WTC11 (cell line): ENCODE measurements at regions not wholly inside any gene's neighbourhood (a gene's known extent, or its start where the extent isn't known, plus 50 kb on each side); places are given as distances from the start of the nearest gene placed in this dataset.

Experiments used
- ATAC-seq: fragments of 200-7000 bp; cut with Tn5 transposase; 2 replicates; pipeline ENCODE4 v1.10.0; 2021; ENCODE audit warnings: mild to moderate bottlenecking, moderate library complexity
- CTCF ChIA-PET: fragments of 300-600 bp; sonication (Branson Sonifier 250); formaldehyde crosslinking; loops from one replicate; lab custom pipeline; 2021; ENCODE audit warnings: antibody characterized with exemption; lab: Charles Lee
- POLR2A ChIA-PET: fragments of 350-600 bp; sonication (Branson Sonifier 250); formaldehyde crosslinking; loops from one replicate; lab custom pipeline; 2021; ENCODE audit warnings: antibody characterized with exemption; lab: Charles Lee
- DNase-seq: peaks from one replicate; pipeline ENCODE4 v3.0.0; 2021; ENCODE audit warnings: low spot score
- H3K27ac Mint-ChIP-seq: 2 replicates; pipeline ENCODE4 v1.8.0; 2021; ENCODE audit warnings: mixed read lengths
- H3K27me3 Mint-ChIP-seq: 2 replicates; pipeline ENCODE4 v1.8.0; 2021; ENCODE audit warnings: low read depth, mild to moderate bottlenecking, moderate library complexity, mixed read lengths
- H3K36me3 Mint-ChIP-seq: 2 replicates; pipeline ENCODE4 v1.8.0; 2021; ENCODE audit warnings: mixed read lengths
- H3K4me1 Mint-ChIP-seq: 2 replicates; pipeline ENCODE4 v1.8.0; 2022; ENCODE audit warnings: mixed read lengths
- H3K4me3 Mint-ChIP-seq: 2 replicates; pipeline ENCODE4 v1.8.0; 2021; ENCODE audit warnings: mild to moderate bottlenecking, moderate library complexity, mixed read lengths
- H3K9me3 Mint-ChIP-seq: 2 replicates; pipeline ENCODE4 v1.8.0; 2021; ENCODE audit warnings: mixed read lengths
- CTCF ChIP-seq: fragments of 200-600 bp; IDR thresholded peaks from 2 replicates; pipeline ENCODE4 v1.8.0; 2022; ENCODE audit warnings: antibody characterized with exemption
- ELF4 ChIP-seq: sonication (generic); formaldehyde crosslinking; IDR thresholded peaks from 2 replicates; pipeline ENCODE4 v1.8.1; 2022; ENCODE audit warnings: low read depth, mild to moderate bottlenecking, moderate library complexity, missing genetic modification reagents
- ESRRA ChIP-seq: sonication (generic); formaldehyde crosslinking; IDR thresholded peaks from 2 replicates; pipeline ENCODE4 v1.8.1; 2022; ENCODE audit warnings: mild to moderate bottlenecking, missing genetic modification reagents, borderline replicate concordance
- FOXK1 ChIP-seq: sonication (generic); formaldehyde crosslinking; IDR thresholded peaks from 2 replicates; pipeline ENCODE4 v1.8.0; 2022; ENCODE audit warnings: mild to moderate bottlenecking, moderate library complexity, missing genetic modification reagents
- OVOL2 ChIP-seq: fragments of 250-450 bp; sonication (Bioruptor Pico); IDR thresholded peaks from 2 replicates; pipeline ENCODE4 v1.9.0; 2021; ENCODE audit warnings: mild to moderate bottlenecking, borderline replicate concordance
- TEAD1 ChIP-seq: sonication (generic); formaldehyde crosslinking; IDR thresholded peaks from 2 replicates; pipeline ENCODE4 v1.8.0; 2022; ENCODE audit warnings: mild to moderate bottlenecking, missing genetic modification reagents
- ZNF512 ChIP-seq: sonication (generic); formaldehyde crosslinking; IDR thresholded peaks from 2 replicates; pipeline ENCODE4 v1.8.1; 2022; ENCODE audit warnings: missing genetic modification reagents, borderline replicate concordance
- ZNF532 ChIP-seq: fragments of 250-450 bp; sonication (Bioruptor Pico); IDR thresholded peaks from 2 replicates; pipeline ENCODE4 v1.9.0; 2021; ENCODE audit warnings: mild to moderate bottlenecking, borderline replicate concordance
- TF ChIP-seq, protein P1 (sequence below): sonication (generic); formaldehyde crosslinking; IDR thresholded peaks from 2 replicates; pipeline ENCODE4 v1.8.0; 2022; ENCODE audit warnings: mild to moderate bottlenecking, missing genetic modification reagents
- TF ChIP-seq, protein P2 (sequence below): sonication (generic); formaldehyde crosslinking; IDR thresholded peaks from 2 replicates; pipeline ENCODE4 v1.8.0; 2022; ENCODE audit warnings: mild to moderate bottlenecking, missing genetic modification reagents
- TF ChIP-seq, protein P3 (sequence below): sonication (generic); formaldehyde crosslinking; IDR thresholded peaks from 2 replicates; pipeline ENCODE4 v1.8.1; 2023; ENCODE audit warnings: mild to moderate bottlenecking, missing genetic modification reagents
- TF ChIP-seq, protein P4 (sequence below): sonication (generic); formaldehyde crosslinking; IDR thresholded peaks from 2 replicates; pipeline ENCODE4 v1.8.1; 2023; ENCODE audit warnings: mild to moderate bottlenecking, moderate library complexity, missing genetic modification reagents
- TF ChIP-seq, protein P5 (sequence below): sonication (generic); formaldehyde crosslinking; IDR thresholded peaks from 2 replicates; pipeline ENCODE4 v1.8.1; 2022; ENCODE audit warnings: low read depth, mild to moderate bottlenecking, moderate library complexity, missing genetic modification reagents, borderline replicate concordance
- TF ChIP-seq, protein P6 (sequence below): sonication (generic); formaldehyde crosslinking; IDR thresholded peaks from 2 replicates; pipeline ENCODE4 v1.8.0; 2023; ENCODE audit warnings: mild to moderate bottlenecking, missing genetic modification reagents

DNA sequence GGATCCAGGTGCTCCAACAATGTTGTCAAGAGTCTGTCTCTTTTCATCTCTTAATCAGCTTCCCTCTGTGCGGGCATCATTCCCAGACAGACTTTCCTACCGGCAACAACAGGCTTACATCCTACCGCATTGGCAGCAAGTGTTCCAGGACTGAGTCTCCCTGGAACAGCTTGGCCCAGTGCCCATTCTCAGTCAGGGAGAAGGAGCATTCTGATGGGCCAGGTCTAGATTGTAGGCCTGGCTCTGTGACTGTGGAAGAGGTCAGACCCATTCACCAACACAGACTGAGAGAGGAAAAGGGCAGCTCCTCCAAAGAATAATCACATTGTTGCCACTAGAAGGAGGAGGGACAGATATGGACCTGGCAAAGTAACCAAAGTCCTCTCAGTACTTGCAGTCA lies 68.1 kb upstream of the TMEM132E start (continued):
- TF ChIP-seq, protein P1, sequence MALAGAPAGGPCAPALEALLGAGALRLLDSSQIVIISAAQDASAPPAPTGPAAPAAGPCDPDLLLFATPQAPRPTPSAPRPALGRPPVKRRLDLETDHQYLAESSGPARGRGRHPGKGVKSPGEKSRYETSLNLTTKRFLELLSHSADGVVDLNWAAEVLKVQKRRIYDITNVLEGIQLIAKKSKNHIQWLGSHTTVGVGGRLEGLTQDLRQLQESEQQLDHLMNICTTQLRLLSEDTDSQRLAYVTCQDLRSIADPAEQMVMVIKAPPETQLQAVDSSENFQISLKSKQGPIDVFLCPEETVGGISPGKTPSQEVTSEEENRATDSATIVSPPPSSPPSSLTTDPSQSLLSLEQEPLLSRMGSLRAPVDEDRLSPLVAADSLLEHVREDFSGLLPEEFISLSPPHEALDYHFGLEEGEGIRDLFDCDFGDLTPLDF (CRISPR knock-in tag): no peak
- TF ChIP-seq, protein P2, sequence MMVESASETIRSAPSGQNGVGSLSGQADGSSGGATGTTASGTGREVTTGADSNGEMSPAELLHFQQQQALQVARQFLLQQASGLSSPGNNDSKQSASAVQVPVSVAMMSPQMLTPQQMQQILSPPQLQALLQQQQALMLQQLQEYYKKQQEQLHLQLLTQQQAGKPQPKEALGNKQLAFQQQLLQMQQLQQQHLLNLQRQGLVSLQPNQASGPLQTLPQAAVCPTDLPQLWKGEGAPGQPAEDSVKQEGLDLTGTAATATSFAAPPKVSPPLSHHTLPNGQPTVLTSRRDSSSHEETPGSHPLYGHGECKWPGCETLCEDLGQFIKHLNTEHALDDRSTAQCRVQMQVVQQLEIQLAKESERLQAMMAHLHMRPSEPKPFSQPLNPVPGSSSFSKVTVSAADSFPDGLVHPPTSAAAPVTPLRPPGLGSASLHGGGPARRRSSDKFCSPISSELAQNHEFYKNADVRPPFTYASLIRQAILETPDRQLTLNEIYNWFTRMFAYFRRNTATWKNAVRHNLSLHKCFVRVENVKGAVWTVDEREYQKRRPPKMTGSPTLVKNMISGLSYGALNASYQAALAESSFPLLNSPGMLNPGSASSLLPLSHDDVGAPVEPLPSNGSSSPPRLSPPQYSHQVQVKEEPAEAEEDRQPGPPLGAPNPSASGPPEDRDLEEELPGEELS (CRISPR knock-in tag): no peak

- ATAC-seq: no peak
- H3K9me3 Mint-ChIP-seq: no peaks in the 10 kb centered on the region
- ChIA-PET CTCF (interaction anchor here (0.9 to 2.3 kb wide), 3 partner anchors 15 to 38 kb away, joined by 3 to 6 read pairs (median 3); no protein-coding TSS in a partner anchor), POLR2A (no interaction called here)
- no peak for DNase-seq
- no peaks in the 10 kb centered on the region for H3K4me1 Mint-ChIP-seq
- no peak overlapping the region for H3K27ac Mint-ChIP-seq
- H3K4me3 Mint-ChIP-seq: no peak overlapping the region
- H3K27me3 Mint-ChIP-seq: peaks cover 54% of the 10 kb centered on the region
- H3K36me3 Mint-ChIP-seq: no peaks in the 10 kb centered on the region
- TF ChIP-seq FOXK1 (CRISPR knock-in tag): no peak
- TF ChIP-seq ZNF532 (CRISPR knock-in tag): no peak
- TF ChIP-seq, protein P3, sequence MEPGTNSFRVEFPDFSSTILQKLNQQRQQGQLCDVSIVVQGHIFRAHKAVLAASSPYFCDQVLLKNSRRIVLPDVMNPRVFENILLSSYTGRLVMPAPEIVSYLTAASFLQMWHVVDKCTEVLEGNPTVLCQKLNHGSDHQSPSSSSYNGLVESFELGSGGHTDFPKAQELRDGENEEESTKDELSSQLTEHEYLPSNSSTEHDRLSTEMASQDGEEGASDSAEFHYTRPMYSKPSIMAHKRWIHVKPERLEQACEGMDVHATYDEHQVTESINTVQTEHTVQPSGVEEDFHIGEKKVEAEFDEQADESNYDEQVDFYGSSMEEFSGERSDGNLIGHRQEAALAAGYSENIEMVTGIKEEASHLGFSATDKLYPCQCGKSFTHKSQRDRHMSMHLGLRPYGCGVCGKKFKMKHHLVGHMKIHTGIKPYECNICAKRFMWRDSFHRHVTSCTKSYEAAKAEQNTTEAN (CRISPR knock-in tag): no peak
- no peak for TF ChIP-seq CTCF
- no peak for TF ChIP-seq OVOL2
- no peak for TF ChIP-seq ESRRA (CRISPR knock-in tag)
- TF ChIP-seq ZNF512: no peak
- TF ChIP-seq TEAD1 (CRISPR knock-in tag): no peak
- TF ChIP-seq, protein P4, sequence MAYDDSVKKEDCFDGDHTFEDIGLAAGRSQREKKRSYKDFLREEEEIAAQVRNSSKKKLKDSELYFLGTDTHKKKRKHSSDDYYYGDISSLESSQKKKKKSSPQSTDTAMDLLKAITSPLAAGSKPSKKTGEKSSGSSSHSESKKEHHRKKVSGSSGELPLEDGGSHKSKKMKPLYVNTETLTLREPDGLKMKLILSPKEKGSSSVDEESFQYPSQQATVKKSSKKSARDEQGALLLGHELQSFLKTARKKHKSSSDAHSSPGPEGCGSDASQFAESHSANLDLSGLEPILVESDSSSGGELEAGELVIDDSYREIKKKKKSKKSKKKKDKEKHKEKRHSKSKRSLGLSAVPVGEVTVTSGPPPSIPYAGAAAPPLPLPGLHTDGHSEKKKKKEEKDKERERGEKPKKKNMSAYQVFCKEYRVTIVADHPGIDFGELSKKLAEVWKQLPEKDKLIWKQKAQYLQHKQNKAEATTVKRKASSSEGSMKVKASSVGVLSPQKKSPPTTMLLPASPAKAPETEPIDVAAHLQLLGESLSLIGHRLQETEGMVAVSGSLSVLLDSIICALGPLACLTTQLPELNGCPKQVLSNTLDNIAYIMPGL (CRISPR knock-in tag): no peak
- TF ChIP-seq, protein P5, sequence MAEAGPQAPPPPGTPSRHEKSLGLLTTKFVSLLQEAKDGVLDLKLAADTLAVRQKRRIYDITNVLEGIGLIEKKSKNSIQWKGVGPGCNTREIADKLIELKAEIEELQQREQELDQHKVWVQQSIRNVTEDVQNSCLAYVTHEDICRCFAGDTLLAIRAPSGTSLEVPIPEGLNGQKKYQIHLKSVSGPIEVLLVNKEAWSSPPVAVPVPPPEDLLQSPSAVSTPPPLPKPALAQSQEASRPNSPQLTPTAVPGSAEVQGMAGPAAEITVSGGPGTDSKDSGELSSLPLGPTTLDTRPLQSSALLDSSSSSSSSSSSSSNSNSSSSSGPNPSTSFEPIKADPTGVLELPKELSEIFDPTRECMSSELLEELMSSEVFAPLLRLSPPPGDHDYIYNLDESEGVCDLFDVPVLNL: no peak
- no peak for TF ChIP-seq ELF4
- TF ChIP-seq, protein P6, sequence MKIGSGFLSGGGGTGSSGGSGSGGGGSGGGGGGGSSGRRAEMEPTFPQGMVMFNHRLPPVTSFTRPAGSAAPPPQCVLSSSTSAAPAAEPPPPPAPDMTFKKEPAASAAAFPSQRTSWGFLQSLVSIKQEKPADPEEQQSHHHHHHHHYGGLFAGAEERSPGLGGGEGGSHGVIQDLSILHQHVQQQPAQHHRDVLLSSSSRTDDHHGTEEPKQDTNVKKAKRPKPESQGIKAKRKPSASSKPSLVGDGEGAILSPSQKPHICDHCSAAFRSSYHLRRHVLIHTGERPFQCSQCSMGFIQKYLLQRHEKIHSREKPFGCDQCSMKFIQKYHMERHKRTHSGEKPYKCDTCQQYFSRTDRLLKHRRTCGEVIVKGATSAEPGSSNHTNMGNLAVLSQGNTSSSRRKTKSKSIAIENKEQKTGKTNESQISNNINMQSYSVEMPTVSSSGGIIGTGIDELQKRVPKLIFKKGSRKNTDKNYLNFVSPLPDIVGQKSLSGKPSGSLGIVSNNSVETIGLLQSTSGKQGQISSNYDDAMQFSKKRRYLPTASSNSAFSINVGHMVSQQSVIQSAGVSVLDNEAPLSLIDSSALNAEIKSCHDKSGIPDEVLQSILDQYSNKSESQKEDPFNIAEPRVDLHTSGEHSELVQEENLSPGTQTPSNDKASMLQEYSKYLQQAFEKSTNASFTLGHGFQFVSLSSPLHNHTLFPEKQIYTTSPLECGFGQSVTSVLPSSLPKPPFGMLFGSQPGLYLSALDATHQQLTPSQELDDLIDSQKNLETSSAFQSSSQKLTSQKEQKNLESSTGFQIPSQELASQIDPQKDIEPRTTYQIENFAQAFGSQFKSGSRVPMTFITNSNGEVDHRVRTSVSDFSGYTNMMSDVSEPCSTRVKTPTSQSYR (CRISPR knock-in tag): no peak
Observed at GRCh38 chr17:34504814-34505484, 74.4 kb upstream of the TMEM132E start.
